Large intestine (tissue), 3 donors: ENCODE measurements at regions not wholly inside any gene's neighbourhood (a gene's known extent, or its start where the extent isn't known, plus 50 kb on each side); places are given as distances from the start of the nearest gene placed in this dataset.

Source experiments
- DNase-seq, 2 donors: peaks; one replicate each; pipeline versions ENCODE4 v3.0.0 to v3.0.0-alpha.2; 2013
- H3K27ac ChIP-seq: one replicate; pipeline ENCODE4 v1.5.1; 2013; ENCODE audit warnings: low read length
- H3K27me3 ChIP-seq: 2 replicates; pipeline ENCODE4 v1.6.1; 2013; ENCODE audit warnings: low read length; ENCODE audit not compliant: control insufficient read depth, insufficient read depth
- H3K36me3 ChIP-seq: 2 replicates; pipeline ENCODE4 v1.6.1; 2013; ENCODE audit warnings: low read length; ENCODE audit not compliant: control insufficient read depth, insufficient read depth
- H3K4me1 ChIP-seq: one replicate; pipeline ENCODE4 v1.6.1; 2013; ENCODE audit warnings: low read length; ENCODE audit not compliant: control insufficient read depth, insufficient read depth
- H3K4me3 ChIP-seq: one replicate; pipeline ENCODE4 v1.5.1; 2013; ENCODE audit warnings: low read length
- H3K9me3 ChIP-seq: one replicate; pipeline ENCODE4 v1.6.1; 2013; ENCODE audit warnings: mild to moderate bottlenecking, low read depth, low read length, moderate library complexity; ENCODE audit not compliant: control insufficient read depth
- WGBS: methylation state at CpG from one replicate; pipeline ENCODE4 v1.1.5; 2013; ENCODE audit warnings: low lambda C conversion rate; ENCODE audit not compliant: insufficient coverage; 5-methylcytosine and 5-hydroxymethylcytosine counted together

GRCh38 chr5:143552680-143553079, 149.2 kb upstream of the NR3C1 start:
- WGBS, result 100% methylated on average over 1 of the region's 1 CpG
- no peak for DNase-seq
- Histone ChIP-seq H3K27ac (no peak overlapping the region), H3K4me3 (no peak overlapping the region), H3K27me3 (no peaks in the 10 kb centered on the region), H3K4me1 (peaks cover 13% of the 10 kb centered on the region), H3K9me3 (no peaks in the 10 kb centered on the region), H3K36me3 (no peaks in the 10 kb centered on the region)

- Histone ChIP-seq H3K27me3 (no peaks in the 10 kb centered on the region), H3K4me3 (no peak overlapping the region), H3K9me3 (no peaks in the 10 kb centered on the region), H3K27ac (no peak overlapping the region), H3K4me1 (peaks cover 9% of the 10 kb centered on the region), H3K36me3 (no peaks in the 10 kb centered on the region)
- DNase-seq, result no peak
- WGBS, result 60% methylated on average over 1 of the region's 2 CpGs
Measured at GRCh38 chr5:143551820-143552251, 148.3 kb upstream of the NR3C1 start.

GRCh38 chr5:143550986-143551630, 147.6 kb upstream of the NR3C1 start:
- peaks cover 9% of the 10 kb centered on the region for H3K4me1 ChIP-seq
- H3K27me3 ChIP-seq, result no peaks in the 10 kb centered on the region
- no CpG with 5 or more reads among the region's 2 CpGs for WGBS
- DNase-seq, result no peak
- H3K36me3 ChIP-seq, result no peaks in the 10 kb centered on the region
- H3K4me3 ChIP-seq, result no peak overlapping the region
- H3K9me3 ChIP-seq, result no peaks in the 10 kb centered on the region
- no peak overlapping the region for H3K27ac ChIP-seq

GRCh38 chr5:143547342-143547741, 143.9 kb upstream of the NR3C1 start:
- Histone ChIP-seq H3K27ac (no peak overlapping the region), H3K9me3 (no peaks in the 10 kb centered on the region), H3K36me3 (no peaks in the 10 kb centered on the region), H3K4me1 (no peaks in the 10 kb centered on the region), H3K27me3 (no peaks in the 10 kb centered on the region), H3K4me3 (no peak overlapping the region)
- no peak for DNase-seq

DNA sequence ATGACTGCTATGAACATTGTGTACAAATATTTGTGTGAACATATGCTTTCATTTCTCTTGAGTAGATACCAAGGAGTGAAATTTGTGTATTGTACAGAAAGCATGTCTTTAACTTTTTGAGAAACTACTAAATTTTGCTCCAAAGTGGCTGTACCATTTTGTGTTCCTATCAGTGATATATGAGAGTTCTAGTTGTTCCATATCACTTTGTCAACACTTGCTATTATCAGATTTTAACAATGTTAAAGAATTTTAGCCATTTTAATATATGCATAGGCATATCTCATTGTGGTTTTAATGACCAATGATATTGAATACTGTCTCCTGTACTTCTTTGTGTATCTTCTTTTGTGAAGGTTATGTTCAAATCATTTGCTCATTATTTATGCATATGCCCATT, 142.9 kb upstream of the NR3C1 start:
- Histone ChIP-seq H3K9me3 (no peaks in the 10 kb centered on the region), H3K4me3 (no peak overlapping the region), H3K36me3 (no peaks in the 10 kb centered on the region), H3K27ac (no peak overlapping the region), H3K4me1 (no peaks in the 10 kb centered on the region), H3K27me3 (no peaks in the 10 kb centered on the region)
- no peak for DNase-seq

DNA sequence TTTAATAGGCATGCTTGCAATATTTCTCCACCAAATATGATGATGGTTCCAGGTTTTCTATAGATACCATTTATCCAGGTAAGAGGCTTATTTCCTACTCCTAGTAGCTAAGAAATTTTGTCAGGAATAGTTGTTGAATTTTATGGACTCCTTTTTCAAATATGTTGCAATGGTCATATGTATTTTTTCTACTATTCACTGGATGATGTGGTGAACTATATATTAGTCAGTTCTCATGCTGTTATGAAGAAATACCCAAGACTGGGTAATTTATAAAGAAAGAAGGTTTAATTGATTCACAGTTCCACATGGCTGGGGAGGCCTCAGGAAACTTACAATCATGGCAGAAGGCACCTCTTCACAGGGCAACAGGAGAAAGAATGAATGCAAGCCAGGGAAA, 141.1 kb upstream of the NR3C1 start:
- Histone ChIP-seq H3K36me3 (no peaks in the 10 kb centered on the region), H3K27ac (no peak overlapping the region), H3K4me3 (no peak overlapping the region), H3K4me1 (no peaks in the 10 kb centered on the region), H3K27me3 (no peaks in the 10 kb centered on the region), H3K9me3 (no peaks in the 10 kb centered on the region)
- DNase-seq, result no peak

DNA sequence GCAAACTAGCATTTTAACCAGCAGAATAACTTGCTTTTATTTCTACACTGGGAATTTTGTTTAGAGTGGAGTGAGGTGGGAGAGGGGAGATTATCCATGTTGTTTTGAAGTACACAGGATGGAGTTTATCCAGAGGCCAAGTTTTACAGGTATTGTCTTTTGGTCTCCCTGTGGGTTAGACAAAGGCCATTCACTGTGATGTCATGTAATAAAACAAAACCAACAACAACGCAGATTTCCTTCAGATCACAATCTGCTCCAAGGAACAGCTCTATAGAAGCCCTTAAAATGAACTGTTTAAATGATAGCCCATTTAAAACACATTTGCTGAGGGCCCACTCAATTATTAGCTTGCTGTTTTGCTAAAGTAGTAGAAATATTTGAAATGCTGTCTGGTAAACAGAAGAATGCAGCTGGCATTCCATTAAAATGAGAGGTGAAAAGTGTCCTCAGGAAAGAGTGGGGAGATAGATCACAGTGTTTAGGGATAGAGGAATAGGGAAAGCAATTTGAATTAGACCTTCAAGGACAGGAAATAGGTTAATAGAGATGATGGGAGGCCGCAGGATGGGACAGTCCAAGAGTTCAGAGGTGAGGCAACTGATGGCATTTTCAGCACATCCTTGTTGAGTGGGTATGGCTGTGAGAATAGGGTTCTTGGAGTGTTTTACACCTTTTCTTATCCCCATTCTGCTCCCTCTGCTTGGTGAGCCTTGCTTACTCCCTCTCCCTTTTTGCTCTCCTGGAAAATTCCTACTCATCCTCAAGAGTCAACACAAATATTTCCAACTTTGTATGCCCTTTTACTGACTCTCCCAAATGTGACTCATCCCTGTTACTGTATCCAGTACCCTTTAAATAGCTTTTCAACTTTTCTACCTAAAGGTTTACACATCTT, 140.1 kb upstream of the NR3C1 start:
- no peaks in the 10 kb centered on the region for H3K36me3 ChIP-seq
- no peak for DNase-seq
- H3K4me1 ChIP-seq, result no peaks in the 10 kb centered on the region
- no peaks in the 10 kb centered on the region for H3K27me3 ChIP-seq
- WGBS, result 67% methylated on average over 1 of the region's 2 CpGs
- no peak overlapping the region for H3K4me3 ChIP-seq
- H3K9me3 ChIP-seq, result peaks cover 2% of the 10 kb centered on the region
- H3K27ac ChIP-seq, result no peak overlapping the region

DNA sequence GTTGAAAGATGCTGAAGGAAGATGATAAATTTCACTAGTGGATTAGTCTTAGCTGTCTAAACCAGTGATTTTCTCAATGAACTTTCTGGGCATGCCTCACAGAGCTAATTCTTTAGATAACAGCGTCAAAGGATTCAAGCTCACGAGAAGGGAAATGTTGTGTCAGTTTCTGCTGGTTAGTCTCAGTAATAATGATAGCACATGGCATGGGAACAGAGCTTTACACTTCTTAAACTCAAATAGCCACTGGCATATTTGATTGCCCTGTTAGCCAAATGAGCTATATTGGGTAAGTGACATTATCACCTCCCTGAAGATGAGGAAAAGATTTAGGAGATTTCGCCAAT, 139.3 kb upstream of the NR3C1 start:
- WGBS, result no CpG with 5 or more reads among the region's 3 CpGs
- no peaks in the 10 kb centered on the region for H3K4me1 ChIP-seq
- no peak overlapping the region for H3K27ac ChIP-seq
- no peak for DNase-seq
- H3K27me3 ChIP-seq, result no peaks in the 10 kb centered on the region
- peaks cover 4% of the 10 kb centered on the region for H3K9me3 ChIP-seq
- H3K4me3 ChIP-seq, result no peak overlapping the region
- no peaks in the 10 kb centered on the region for H3K36me3 ChIP-seq

GRCh38 chr5:143541943-143542797, 138.7 kb upstream of the NR3C1 start:
- H3K27ac ChIP-seq, result no peak overlapping the region
- no CpG with 5 or more reads among the region's 6 CpGs for WGBS
- DNase-seq, result no peak
- no peaks in the 10 kb centered on the region for H3K27me3 ChIP-seq
- peaks cover 4% of the 10 kb centered on the region for H3K9me3 ChIP-seq
- no peaks in the 10 kb centered on the region for H3K36me3 ChIP-seq
- H3K4me3 ChIP-seq, result no peak overlapping the region
- no peaks in the 10 kb centered on the region for H3K4me1 ChIP-seq

GRCh38 chr5:143539742-143540141, 136.3 kb upstream of the NR3C1 start:
- Histone ChIP-seq H3K4me3 (no peak overlapping the region), H3K27ac (no peak overlapping the region), H3K36me3 (no peaks in the 10 kb centered on the region), H3K9me3 (peaks cover 4% of the 10 kb centered on the region), H3K4me1 (no peaks in the 10 kb centered on the region), H3K27me3 (no peaks in the 10 kb centered on the region)
- no peak for DNase-seq
